OCI-LY7 (cell line): ENCODE measurements at regions not wholly inside any gene's neighbourhood (a gene's known extent, or its start where the extent isn't known, plus 50 kb on each side); places are given as distances from the start of the nearest gene placed in this dataset.

Experiments used
- CTCF ChIP-seq: fragments of 200-600 bp; sonication (generic); conservative IDR thresholded peaks from 2 replicates; pipeline ENCODE4 v1.5.1; 2014; ENCODE audit warnings: mild to moderate bottlenecking, antibody characterized with exemption, low read length, moderate library complexity, mixed read lengths
- EZH2phosphoT487 ChIP-seq: fragments of 200-600 bp; sonication (generic); IDR thresholded peaks from 2 replicates; pipeline ENCODE4 v1.6.1; 2018; ENCODE audit warnings: low read depth, borderline replicate concordance, mild to moderate bottlenecking, mixed run types, antibody characterized with exemption, low read length, moderate library complexity, mixed read lengths

- TF ChIP-seq CTCF (no peak), EZH2phosphoT487 (no peak)
These were observed 77.0 kb upstream of the ZNF423 start for GRCh38 chr16:49932946-49933345.
